ENCODE measurements at regions not wholly inside any gene's neighbourhood (a gene's known extent, or its start where the extent isn't known, plus 50 kb on each side); places are given as distances from the start of the nearest gene placed in this dataset.

DNA sequence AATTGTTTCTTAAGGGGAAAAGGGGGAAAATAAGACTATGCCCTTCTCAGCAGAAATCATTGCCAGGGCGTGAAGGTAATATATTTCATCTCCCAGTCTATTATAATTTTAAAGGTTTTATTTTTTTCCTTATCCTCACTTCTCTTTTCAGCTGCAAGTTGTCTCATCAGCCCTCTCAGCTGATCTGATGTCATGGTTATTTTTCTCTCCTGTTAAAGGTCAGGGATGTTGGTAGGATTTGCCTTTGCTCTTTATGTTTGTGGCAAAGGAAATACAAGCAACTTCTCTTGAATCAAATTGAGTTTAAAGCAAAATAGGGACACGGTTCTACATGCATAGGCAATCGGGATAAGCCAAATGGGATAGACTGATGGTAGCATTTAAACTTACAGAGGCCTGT lies 946.9 kb downstream of the SORCS1 start:
- H3K4me1 ChIP-seq (ENCODE audit: low read length) = no peaks in the 10 kb centered on the region
- H3K27ac ChIP-seq (ENCODE audit: low read length) = no peak overlapping the region
- H2AFZ ChIP-seq (ENCODE audit: low read depth, low read length) = no peak overlapping the region
- no peaks in the 10 kb centered on the region for H4K20me1 ChIP-seq (ENCODE audit: insufficient read depth, low read length)
- H3K4me2 ChIP-seq (ENCODE audit: low read length) = no peak overlapping the region
- TF ChIP-seq EZH2phosphoT487 (IDR thresholded peaks at IDR 0.05; ENCODE audit: low read depth) = no peak
- TF ChIP-seq CTCF (IDR thresholded peaks at IDR 0.05; ENCODE audit: low read depth, low read length) = no peak
- no peak overlapping the region for H3K9ac ChIP-seq (ENCODE audit: low read length)
- no peak overlapping the region for H3K4me3 ChIP-seq (ENCODE audit: low read length)
- H3K79me2 ChIP-seq (ENCODE audit: low read length) = no peaks in the 10 kb centered on the region
- H3K9me3 ChIP-seq (ENCODE audit: insufficient read depth, low read length) = no peaks in the 10 kb centered on the region
- H3K36me3 ChIP-seq (replicated peaks; ENCODE audit: low read depth, low read length) = no peaks in the 10 kb centered on the region
- no peaks in the 10 kb centered on the region for H3K27me3 ChIP-seq (ENCODE audit: low read depth, low read length)

GRCh38 chr10:106216085-106216484 lies 948.4 kb downstream of the SORCS1 start:
- Histone ChIP-seq H3K4me1 (ENCODE audit: low read length) (no peaks in the 10 kb centered on the region), H3K79me2 (ENCODE audit: low read length) (no peaks in the 10 kb centered on the region), H4K20me1 (ENCODE audit: insufficient read depth, low read length) (no peaks in the 10 kb centered on the region), H3K4me2 (ENCODE audit: low read length) (no peak overlapping the region), H3K27ac (ENCODE audit: low read length) (no peak overlapping the region), H3K9me3 (ENCODE audit: insufficient read depth, low read length) (no peaks in the 10 kb centered on the region), H2AFZ (ENCODE audit: low read depth, low read length) (no peak overlapping the region), H3K9ac (ENCODE audit: low read length) (no peak overlapping the region), H3K36me3 (replicated peaks; ENCODE audit: low read depth, low read length) (no peaks in the 10 kb centered on the region), H3K27me3 (ENCODE audit: low read depth, low read length) (no peaks in the 10 kb centered on the region), H3K4me3 (ENCODE audit: low read length) (no peak overlapping the region)
- TF ChIP-seq EZH2phosphoT487 (IDR thresholded peaks at IDR 0.05; ENCODE audit: low read depth) (no peak), CTCF (IDR thresholded peaks at IDR 0.05; ENCODE audit: low read depth, low read length) (no peak)

DNA sequence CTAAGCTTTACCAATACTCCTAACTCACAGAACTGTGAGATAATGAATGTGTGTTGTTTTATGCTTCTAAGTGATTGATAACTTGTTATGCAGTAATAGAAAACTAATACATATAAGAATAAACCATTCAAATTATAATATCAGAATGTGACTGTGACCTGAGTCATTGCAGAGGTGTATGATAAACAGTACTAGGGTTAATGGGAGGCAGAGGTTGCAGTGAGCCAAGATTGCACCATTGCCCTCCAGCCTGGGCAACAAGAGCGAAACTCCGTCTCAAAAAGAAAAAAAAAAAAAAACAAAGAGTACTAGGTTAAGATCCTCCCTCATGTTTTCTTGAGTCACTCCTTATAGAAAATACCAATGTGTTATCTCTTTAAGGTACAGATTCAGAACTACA lies 950.3 kb downstream of the SORCS1 start:
- Histone ChIP-seq H3K9ac (ENCODE audit: low read length) (no peak overlapping the region), H3K9me3 (ENCODE audit: insufficient read depth, low read length) (no peaks in the 10 kb centered on the region), H4K20me1 (ENCODE audit: insufficient read depth, low read length) (no peaks in the 10 kb centered on the region), H3K4me2 (ENCODE audit: low read length) (no peak overlapping the region), H3K4me3 (ENCODE audit: low read length) (no peak overlapping the region), H2AFZ (ENCODE audit: low read depth, low read length) (no peak overlapping the region), H3K27ac (ENCODE audit: low read length) (no peak overlapping the region), H3K4me1 (ENCODE audit: low read length) (no peaks in the 10 kb centered on the region), H3K79me2 (ENCODE audit: low read length) (no peaks in the 10 kb centered on the region), H3K27me3 (ENCODE audit: low read depth, low read length) (no peaks in the 10 kb centered on the region), H3K36me3 (replicated peaks; ENCODE audit: low read depth, low read length) (no peaks in the 10 kb centered on the region)
- no peak for TF ChIP-seq EZH2phosphoT487 (IDR thresholded peaks at IDR 0.05; ENCODE audit: low read depth)
- TF ChIP-seq CTCF (IDR thresholded peaks at IDR 0.05; ENCODE audit: low read depth, low read length) = no peak

DNA sequence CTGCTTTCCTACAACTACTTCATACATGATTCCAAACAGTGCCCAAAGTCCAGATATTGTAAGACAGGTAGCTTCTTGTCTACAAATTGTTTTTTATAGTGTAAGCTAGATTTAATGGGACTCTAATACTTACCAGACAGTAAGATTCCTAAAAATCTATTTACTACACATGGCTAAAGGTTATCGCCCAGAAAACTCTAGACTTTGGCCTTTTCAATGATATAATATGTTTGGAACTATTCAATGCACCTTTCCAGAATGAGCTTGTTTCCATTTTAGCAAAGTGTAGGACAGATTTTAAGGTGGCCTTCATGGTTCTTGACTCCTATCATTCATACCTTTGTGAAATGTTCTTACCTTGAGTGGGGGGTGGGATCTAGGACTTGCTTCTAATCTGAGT lies 951.0 kb downstream of the SORCS1 start:
- H4K20me1 ChIP-seq (ENCODE audit: insufficient read depth, low read length) = no peaks in the 10 kb centered on the region
- TF ChIP-seq EZH2phosphoT487 (IDR thresholded peaks at IDR 0.05; ENCODE audit: low read depth) (no peak), CTCF (IDR thresholded peaks at IDR 0.05; ENCODE audit: low read depth, low read length) (no peak)
- no peaks in the 10 kb centered on the region for H3K36me3 ChIP-seq (replicated peaks; ENCODE audit: low read depth, low read length)
- no peak overlapping the region for H3K4me3 ChIP-seq (ENCODE audit: low read length)
- no peak overlapping the region for H3K27ac ChIP-seq (ENCODE audit: low read length)
- H3K4me2 ChIP-seq (ENCODE audit: low read length) = no peak overlapping the region
- no peaks in the 10 kb centered on the region for H3K4me1 ChIP-seq (ENCODE audit: low read length)
- H3K9ac ChIP-seq (ENCODE audit: low read length) = no peak overlapping the region
- H3K9me3 ChIP-seq (ENCODE audit: insufficient read depth, low read length) = no peaks in the 10 kb centered on the region
- no peaks in the 10 kb centered on the region for H3K27me3 ChIP-seq (ENCODE audit: low read depth, low read length)
- no peaks in the 10 kb centered on the region for H3K79me2 ChIP-seq (ENCODE audit: low read length)
- H2AFZ ChIP-seq (ENCODE audit: low read depth, low read length) = no peak overlapping the region

Data from OCI-LY3 (cell line).